22Rv1 (cell line): ENCODE measurements at regions not wholly inside any gene's neighbourhood (a gene's known extent, or its start where the extent isn't known, plus 50 kb on each side); places are given as distances from the start of the nearest gene placed in this dataset.

Source experiments
- H3K27ac ChIP-seq: fragments of 450-650 bp; 2 replicates; pipeline ENCODE4 v1.5.1; 2017
- CTCF ChIP-seq: fragments of 450-650 bp; IDR thresholded peaks from 2 replicates; pipeline ENCODE4 v1.5.1; 2017; ENCODE audit warnings: mild to moderate bottlenecking
- ZFX ChIP-seq: fragments of 450-650 bp; IDR thresholded peaks from 2 replicates; pipeline ENCODE4 v1.6.1; 2017; ENCODE audit warnings: antibody characterized with exemption, borderline replicate concordance

- TF ChIP-seq ZFX: no peak
- no peak for TF ChIP-seq CTCF
- H3K27ac ChIP-seq: no peak overlapping the region
These were observed 608.5 kb upstream of the MKI67 start for GRCh38 chr10:128734734-128735133.

GRCh38 chr10:128735996-128736395, 609.8 kb upstream of the MKI67 start:
- no peak overlapping the region for H3K27ac ChIP-seq
- TF ChIP-seq CTCF (no peak), ZFX (no peak)

GRCh38 chr10:128738386-128738915, 612.2 kb upstream of the MKI67 start:
- no peak overlapping the region for H3K27ac ChIP-seq
- no peak for TF ChIP-seq ZFX
- no peak for TF ChIP-seq CTCF

- no peak for TF ChIP-seq CTCF
- no peak for TF ChIP-seq ZFX
These were observed 613.7 kb upstream of the MKI67 start for GRCh38 chr10:128739930-128740329.

GRCh38 chr10:128741180-128741579, 615.0 kb upstream of the MKI67 start:
- TF ChIP-seq CTCF: no peak
- no peak for TF ChIP-seq ZFX
- H3K27ac ChIP-seq: no peak overlapping the region

More at GRCh38 chr10:128739930-128740329, 613.7 kb upstream of the MKI67 start:
- H3K27ac ChIP-seq: no peak overlapping the region

GRCh38 chr10:128741680-128742079, 615.5 kb upstream of the MKI67 start:
- no peak overlapping the region for H3K27ac ChIP-seq
- no peak for TF ChIP-seq ZFX
- TF ChIP-seq CTCF: no peak

- TF ChIP-seq ZFX (no peak), CTCF (no peak)
- H3K27ac ChIP-seq: no peak overlapping the region
These were observed 617.9 kb upstream of the MKI67 start for GRCh38 chr10:128744092-128744491.
